Coronary artery (tissue), 2 donors: ENCODE measurements at regions not wholly inside any gene's neighbourhood (a gene's known extent, or its start where the extent isn't known, plus 50 kb on each side); places are given as distances from the start of the nearest gene placed in this dataset.

Experiments used
- DNase-seq: peaks from one replicate; pipeline ENCODE4 v3.0.0-alpha.2; 2017; ENCODE audit warnings: low spot score
- H3K27ac ChIP-seq, 2 donors: fragments of 200-600 bp; sonication (generic); one replicate each; pipeline ENCODE4 v1.5.1; 2016 to 2019
- H3K4me3 ChIP-seq: fragments of 200-600 bp; sonication (generic); 2 replicates; pipeline ENCODE4 v1.5.1; 2016; ENCODE audit warnings: mild to moderate bottlenecking, moderate library complexity
- CTCF ChIP-seq: fragments of 200-600 bp; sonication (generic); IDR thresholded peaks from one replicate; pipeline ENCODE4 v1.5.1; 2019; ENCODE audit warnings: antibody characterized with exemption

- no peak for TF ChIP-seq CTCF
- Histone ChIP-seq H3K27ac (no peak overlapping the region), H3K4me3 (no peak overlapping the region)
- no peak for DNase-seq
Measured at GRCh38 chr6:49155316-49155715, 307.7 kb downstream of the MMUT start.

GRCh38 chr6:49151957-49152356 lies 311.1 kb downstream of the MMUT start:
- no peak for TF ChIP-seq CTCF
- DNase-seq: no peak
- Histone ChIP-seq H3K27ac (no peak overlapping the region), H3K4me3 (no peak overlapping the region)

DNA sequence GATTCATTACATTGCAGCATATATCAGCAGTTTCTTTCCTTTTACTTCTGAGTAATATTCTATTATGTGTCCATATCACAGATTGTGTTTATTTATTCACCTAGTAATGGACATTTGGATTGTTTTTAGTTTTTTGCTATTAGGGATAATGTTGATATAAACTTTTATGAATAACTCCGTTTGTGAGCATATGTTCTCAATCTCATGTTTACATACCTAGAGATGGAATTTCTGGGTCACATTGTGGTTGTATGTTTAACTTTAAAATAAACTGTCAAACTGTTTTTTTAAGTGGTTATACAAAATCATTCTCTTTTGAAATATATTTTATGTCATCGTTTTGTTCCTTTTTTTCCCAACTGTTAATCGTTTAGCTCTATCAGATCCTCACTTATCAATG lies 311.6 kb downstream of the MMUT start:
- no peak for TF ChIP-seq CTCF
- no peak for DNase-seq
- Histone ChIP-seq H3K27ac (no peak overlapping the region), H3K4me3 (no peak overlapping the region)

DNA sequence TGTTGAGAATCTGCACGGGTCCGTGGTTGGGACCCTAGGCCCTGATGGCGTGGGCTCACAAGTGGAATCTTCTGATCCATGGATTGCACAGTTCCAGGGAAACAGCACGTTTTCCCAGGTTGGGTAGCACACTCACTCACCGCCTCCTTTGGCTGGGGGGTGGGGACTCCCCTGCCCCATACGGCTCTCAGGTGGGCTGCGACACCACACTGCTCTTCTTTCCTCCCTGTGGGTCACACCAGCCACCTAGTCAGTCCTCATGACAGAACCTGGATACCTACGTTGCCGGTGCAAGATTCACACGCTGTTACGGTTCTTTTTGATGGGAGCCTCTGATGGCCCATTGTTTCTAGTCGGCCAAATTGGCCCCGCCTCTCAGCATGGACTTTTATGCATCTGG lies 312.0 kb downstream of the MMUT start:
- Histone ChIP-seq H3K4me3 (no peak overlapping the region), H3K27ac (no peak overlapping the region)
- TF ChIP-seq CTCF: no peak
- no peak for DNase-seq

GRCh38 chr6:49145280-49145679 lies 317.8 kb downstream of the MMUT start:
- no peak for TF ChIP-seq CTCF
- Histone ChIP-seq H3K4me3 (no peak overlapping the region), H3K27ac (no peak overlapping the region)
- no peak for DNase-seq

DNA sequence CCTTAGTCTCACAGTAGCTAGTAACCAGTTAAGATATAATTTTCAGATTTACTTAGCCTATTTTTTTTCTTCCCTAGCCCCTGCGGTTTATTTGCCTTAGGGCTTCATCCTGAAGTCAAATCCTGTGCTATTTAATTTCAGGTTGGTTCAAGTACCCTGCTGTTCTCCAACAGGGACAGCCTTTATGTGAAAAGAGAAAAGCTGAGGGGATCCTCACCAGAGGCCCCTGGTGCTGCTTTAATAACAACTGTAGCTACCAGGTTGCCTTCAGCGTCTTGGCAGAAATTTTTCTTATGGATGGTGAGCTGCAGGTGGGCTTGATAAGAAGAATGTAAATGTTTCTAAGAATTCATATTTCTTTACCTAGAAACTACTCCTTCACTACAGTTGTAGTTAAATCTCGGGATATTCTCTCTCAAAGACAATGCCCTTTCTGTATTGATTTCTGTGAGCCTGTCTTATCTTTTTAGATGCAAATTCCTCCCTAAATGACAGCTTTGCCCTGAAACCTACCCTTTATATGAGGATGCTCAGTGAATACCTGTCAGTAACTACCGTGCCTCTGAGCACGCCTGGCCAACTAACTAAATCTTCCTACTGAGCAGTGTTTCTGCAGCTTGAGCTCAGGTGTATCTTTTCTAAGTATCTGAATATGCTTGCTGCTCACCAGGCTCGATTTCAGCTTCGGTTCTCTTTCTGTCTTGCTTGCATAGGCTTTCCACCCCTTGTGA lies 320.5 kb downstream of the MMUT start:
- H3K27ac ChIP-seq: no peak overlapping the region
- H3K4me3 ChIP-seq: no peak overlapping the region
- TF ChIP-seq CTCF: no peak
- DNase-seq: no peak

GRCh38 chr6:49121970-49122369 lies 341.1 kb downstream of the MMUT start:
- no peak overlapping the region for H3K4me3 ChIP-seq
- H3K27ac ChIP-seq: no peak overlapping the region
- no peak for DNase-seq
- TF ChIP-seq CTCF: no peak
